ENCODE measurements at regions not wholly inside any gene's neighbourhood (a gene's known extent, or its start where the extent isn't known, plus 50 kb on each side); places are given as distances from the start of the nearest gene placed in this dataset.

DNA sequence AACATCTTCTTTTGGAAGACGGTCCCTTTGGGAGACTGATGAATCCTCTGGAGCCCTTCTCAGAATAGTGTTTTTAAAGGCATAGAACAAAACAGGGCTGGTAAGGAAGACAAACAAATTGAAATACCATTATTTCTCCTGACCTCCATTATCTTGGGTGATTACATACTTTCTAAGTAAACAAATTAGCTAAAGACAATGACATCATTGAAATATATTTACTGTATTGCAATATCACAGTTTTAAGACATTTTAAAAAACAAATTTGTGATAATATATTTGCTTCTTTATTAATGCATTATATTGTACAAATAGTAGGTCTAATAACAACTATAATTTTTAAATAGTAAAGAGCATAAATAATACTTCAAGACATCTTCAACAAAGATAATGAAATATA lies 152.2 kb upstream of the CDK1 start:
- TF ChIP-seq, protein P1, sequence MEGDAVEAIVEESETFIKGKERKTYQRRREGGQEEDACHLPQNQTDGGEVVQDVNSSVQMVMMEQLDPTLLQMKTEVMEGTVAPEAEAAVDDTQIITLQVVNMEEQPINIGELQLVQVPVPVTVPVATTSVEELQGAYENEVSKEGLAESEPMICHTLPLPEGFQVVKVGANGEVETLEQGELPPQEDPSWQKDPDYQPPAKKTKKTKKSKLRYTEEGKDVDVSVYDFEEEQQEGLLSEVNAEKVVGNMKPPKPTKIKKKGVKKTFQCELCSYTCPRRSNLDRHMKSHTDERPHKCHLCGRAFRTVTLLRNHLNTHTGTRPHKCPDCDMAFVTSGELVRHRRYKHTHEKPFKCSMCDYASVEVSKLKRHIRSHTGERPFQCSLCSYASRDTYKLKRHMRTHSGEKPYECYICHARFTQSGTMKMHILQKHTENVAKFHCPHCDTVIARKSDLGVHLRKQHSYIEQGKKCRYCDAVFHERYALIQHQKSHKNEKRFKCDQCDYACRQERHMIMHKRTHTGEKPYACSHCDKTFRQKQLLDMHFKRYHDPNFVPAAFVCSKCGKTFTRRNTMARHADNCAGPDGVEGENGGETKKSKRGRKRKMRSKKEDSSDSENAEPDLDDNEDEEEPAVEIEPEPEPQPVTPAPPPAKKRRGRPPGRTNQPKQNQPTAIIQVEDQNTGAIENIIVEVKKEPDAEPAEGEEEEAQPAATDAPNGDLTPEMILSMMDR (IDR thresholded peaks at IDR 0.05): no peak
- TF ChIP-seq POLR2A (IDR thresholded peaks at IDR 0.05): no peak

All from heart left ventricle (tissue), 13 donors.